ENCODE measurements at regions not wholly inside any gene's neighbourhood (a gene's known extent, or its start where the extent isn't known, plus 50 kb on each side); places are given as distances from the start of the nearest gene placed in this dataset.
"Not testable (repeated sequence)": the region's sequence is repeated elsewhere in the genome, so short reads cannot be mapped to it uniquely, and the experiment has no call there.

DNA sequence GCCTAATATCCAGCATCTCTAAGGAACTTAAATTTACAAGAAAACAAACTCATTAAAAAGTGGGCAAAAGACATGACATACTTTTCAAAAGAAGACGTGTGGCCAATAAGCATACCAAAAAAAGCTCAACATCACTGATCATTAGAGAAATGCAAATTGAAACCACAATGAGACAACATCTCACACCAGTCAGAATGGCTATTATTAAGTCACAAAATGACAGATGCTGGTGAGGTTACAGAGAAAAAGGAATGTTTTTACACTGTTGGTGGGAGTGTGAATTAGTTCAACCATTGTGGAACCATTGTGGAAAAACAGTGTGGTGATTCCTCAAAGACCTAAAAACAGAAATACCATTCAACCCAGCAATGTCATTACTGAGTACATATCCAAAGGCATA, 83.5 kb upstream of the RBMS1 start:
- TF ChIP-seq, protein P1, sequence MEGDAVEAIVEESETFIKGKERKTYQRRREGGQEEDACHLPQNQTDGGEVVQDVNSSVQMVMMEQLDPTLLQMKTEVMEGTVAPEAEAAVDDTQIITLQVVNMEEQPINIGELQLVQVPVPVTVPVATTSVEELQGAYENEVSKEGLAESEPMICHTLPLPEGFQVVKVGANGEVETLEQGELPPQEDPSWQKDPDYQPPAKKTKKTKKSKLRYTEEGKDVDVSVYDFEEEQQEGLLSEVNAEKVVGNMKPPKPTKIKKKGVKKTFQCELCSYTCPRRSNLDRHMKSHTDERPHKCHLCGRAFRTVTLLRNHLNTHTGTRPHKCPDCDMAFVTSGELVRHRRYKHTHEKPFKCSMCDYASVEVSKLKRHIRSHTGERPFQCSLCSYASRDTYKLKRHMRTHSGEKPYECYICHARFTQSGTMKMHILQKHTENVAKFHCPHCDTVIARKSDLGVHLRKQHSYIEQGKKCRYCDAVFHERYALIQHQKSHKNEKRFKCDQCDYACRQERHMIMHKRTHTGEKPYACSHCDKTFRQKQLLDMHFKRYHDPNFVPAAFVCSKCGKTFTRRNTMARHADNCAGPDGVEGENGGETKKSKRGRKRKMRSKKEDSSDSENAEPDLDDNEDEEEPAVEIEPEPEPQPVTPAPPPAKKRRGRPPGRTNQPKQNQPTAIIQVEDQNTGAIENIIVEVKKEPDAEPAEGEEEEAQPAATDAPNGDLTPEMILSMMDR (conservative IDR thresholded peaks at IDR 0.05; ENCODE audit: low read length): not testable (repeated sequence)
- TF ChIP-seq EZH2phosphoT487 (IDR thresholded peaks at IDR 0.05; ENCODE audit: borderline replicate concordance): not testable (repeated sequence)

Measured in Loucy (cell line).